ENCODE measurements at regions not wholly inside any gene's neighbourhood (a gene's known extent, or its start where the extent isn't known, plus 50 kb on each side); places are given as distances from the start of the nearest gene placed in this dataset.
"Not testable (repeated sequence)": the region's sequence is repeated elsewhere in the genome, so short reads cannot be mapped to it uniquely, and the experiment has no call there.

GRCh38 chr2:89831641-89832498, 1140.4 kb downstream of the RPIA start:
- ChIA-PET POLR2A (ENCODE audit: low non-redundant PET) (no interaction called here), CTCF (no interaction called here)
- DNase-seq (ENCODE audit: low spot score): no peak
- no peak for TF ChIP-seq CTCF (conservative IDR thresholded peaks at IDR 0.05; ENCODE audit: low read depth)
- no peak overlapping the region for H3K27ac ChIP-seq

- H3K27ac ChIP-seq: no peak overlapping the region
- no peak for DNase-seq (ENCODE audit: low spot score)
Observed at GRCh38 chr2:89833116-89833779, 1141.8 kb downstream of the RPIA start.

GRCh38 chr2:89833780-89834117, 1142.3 kb downstream of the RPIA start:
- H3K27ac ChIP-seq: no peak overlapping the region
- no peak for TF ChIP-seq CTCF (conservative IDR thresholded peaks at IDR 0.05; ENCODE audit: low read depth)
- DNase-seq (ENCODE audit: low spot score): no peak
- ChIA-PET POLR2A (ENCODE audit: low non-redundant PET) (no interaction called here), CTCF (no interaction called here)

More at GRCh38 chr2:89833116-89833779, 1141.8 kb downstream of the RPIA start:
- no peak for TF ChIP-seq CTCF (conservative IDR thresholded peaks at IDR 0.05; ENCODE audit: low read depth)
- ChIA-PET CTCF (no interaction called here), POLR2A (ENCODE audit: low non-redundant PET) (no interaction called here)

- no peak overlapping the region for H3K27ac ChIP-seq
- ChIA-PET POLR2A (ENCODE audit: low non-redundant PET) (no interaction called here), CTCF (no interaction called here)
- DNase-seq (ENCODE audit: low spot score): no peak
- TF ChIP-seq CTCF (conservative IDR thresholded peaks at IDR 0.05; ENCODE audit: low read depth): no peak
Observed at GRCh38 chr2:89834306-89834705, 1142.8 kb downstream of the RPIA start.

- CTCF ChIA-PET; POLR2A ChIA-PET (ENCODE audit: low non-redundant PET); DNase-seq (ENCODE audit: low spot score): not testable (repeated sequence)
Observed at GRCh38 chr2:89836326-89836725, 1144.9 kb downstream of the RPIA start.

GRCh38 chr2:89837962-89838625, 1146.6 kb downstream of the RPIA start:
- ChIA-PET POLR2A (ENCODE audit: low non-redundant PET) (no interaction called here), CTCF (no interaction called here)
- DNase-seq (ENCODE audit: low spot score): no peak
- no peak for TF ChIP-seq CTCF (conservative IDR thresholded peaks at IDR 0.05; ENCODE audit: low read depth)
- H3K27ac ChIP-seq: no peak overlapping the region

More at GRCh38 chr2:89836326-89836725, 1144.9 kb downstream of the RPIA start:
- not testable (repeated sequence) for H3K27ac ChIP-seq

- CTCF ChIA-PET; DNase-seq (ENCODE audit: low spot score); H3K27ac ChIP-seq; POLR2A ChIA-PET (ENCODE audit: low non-redundant PET): not testable (repeated sequence)
Observed at GRCh38 chr2:89840175-89840574, 1148.7 kb downstream of the RPIA start.

GRCh38 chr2:89840781-89841475, 1149.5 kb downstream of the RPIA start:
- POLR2A ChIA-PET (ENCODE audit: low non-redundant PET); CTCF ChIA-PET: not testable (repeated sequence)

More at GRCh38 chr2:89840781-89841475, 1149.5 kb downstream of the RPIA start:
- not testable (repeated sequence) for H3K27ac ChIP-seq; DNase-seq (ENCODE audit: low spot score)
